Activated CD4-positive, alpha-beta T cell treated with anti-CD3 and anti-CD28 coated beads for 36 hours (primary cell): ENCODE measurements at regions not wholly inside any gene's neighbourhood (a gene's known extent, or its start where the extent isn't known, plus 50 kb on each side); places are given as distances from the start of the nearest gene placed in this dataset.

Experiments used
- ATAC-seq: fragments of 200-7000 bp; cut with Tn5 transposase; one replicate; pipeline ENCODE4 v1.10.0; 2021; ENCODE audit warnings: mild to moderate bottlenecking, moderate library complexity
- CTCF ChIA-PET: fragments of 350-600 bp; sonication (Branson Sonifier 250); formaldehyde crosslinking; loops from one replicate; lab custom pipeline; 2021; ENCODE audit warnings: antibody characterized with exemption; lab: Charles Lee
- POLR2A ChIA-PET: fragments of 350-600 bp; sonication (Branson Sonifier 250); formaldehyde crosslinking; loops from one replicate; lab custom pipeline; 2021; ENCODE audit warnings: antibody characterized with exemption, inconsistent platforms; lab: Charles Lee
- DNase-seq: peaks from one replicate; pipeline ENCODE4 v3.0.0-alpha.2; 2020
- H3K27ac Mint-ChIP-seq: one replicate; pipeline ENCODE4 v1.8.0; 2021; ENCODE audit warnings: mixed read lengths
- H3K27me3 Mint-ChIP-seq: one replicate; pipeline ENCODE4 v1.8.0; 2021; ENCODE audit warnings: mixed read lengths
- H3K36me3 Mint-ChIP-seq: one replicate; pipeline ENCODE4 v1.8.0; 2021; ENCODE audit warnings: low read depth, mixed read lengths
- H3K4me1 Mint-ChIP-seq: one replicate; pipeline ENCODE4 v1.8.0; 2021; ENCODE audit warnings: mixed read lengths
- H3K4me3 Mint-ChIP-seq: one replicate; pipeline ENCODE4 v1.8.0; 2021; ENCODE audit warnings: mild to moderate bottlenecking, moderate library complexity, mixed read lengths
- H3K9me3 Mint-ChIP-seq: one replicate; pipeline ENCODE4 v1.8.0; 2021; ENCODE audit warnings: low read depth, mixed read lengths
- intact Hi-C, 2 experiments: fragments of 100-400 bp; cut with DNase I in 1 of 2; cut with micrococcal nuclease in 1 of 2; formaldehyde crosslinking; loops; one replicate each; pipeline versions ENCODE4 v1.14.2 to v1.15.1; 2022 to 2024; cut with DNase I, micrococcal nuclease

DNA sequence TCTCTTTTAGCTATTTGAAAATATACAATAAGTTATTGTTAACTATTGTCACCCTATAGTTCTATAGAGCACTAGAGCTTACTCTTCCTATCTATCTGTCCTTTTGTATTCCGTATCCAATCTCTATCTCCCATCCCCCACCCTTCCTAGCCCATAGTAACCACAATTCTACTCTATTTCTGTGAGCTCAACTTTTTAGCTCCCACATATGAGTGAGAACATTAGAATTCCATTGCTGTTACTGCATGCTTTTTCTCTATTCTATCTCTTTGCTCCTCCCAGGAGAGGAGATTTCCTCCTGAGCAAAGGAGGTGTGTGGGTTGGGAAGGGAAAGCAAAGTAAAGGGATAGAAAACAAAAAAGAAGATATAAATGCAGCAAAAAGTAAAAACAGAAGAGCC lies 105.6 kb upstream of the SLC4A7 start:
- no peak for ATAC-seq
- H3K36me3 Mint-ChIP-seq = no peaks in the 10 kb centered on the region
- H3K4me1 Mint-ChIP-seq = peaks cover 26% of the 10 kb centered on the region
- no peak overlapping the region for H3K27ac Mint-ChIP-seq
- ChIA-PET POLR2A (no interaction called here), CTCF (interaction anchor here (1.2 kb wide), 1 partner anchor 122 kb away, joined by 3 read pairs; no protein-coding TSS in a partner anchor)
- H3K27me3 Mint-ChIP-seq = no peaks in the 10 kb centered on the region
- intact Hi-C loops = loop anchor here (1.0 to 10.0 kb wide), 5 partner anchors 41 to 755 kb away; partner anchors contain the start of genes AZI2 (in 1 of the 2), SLC4A7 (in 1 of the 2) and ZCWPW2 (in 1 of the 2)
- H3K9me3 Mint-ChIP-seq = peaks cover 3% of the 10 kb centered on the region
- DNase-seq = no peak
- H3K4me3 Mint-ChIP-seq = no peak overlapping the region

DNA sequence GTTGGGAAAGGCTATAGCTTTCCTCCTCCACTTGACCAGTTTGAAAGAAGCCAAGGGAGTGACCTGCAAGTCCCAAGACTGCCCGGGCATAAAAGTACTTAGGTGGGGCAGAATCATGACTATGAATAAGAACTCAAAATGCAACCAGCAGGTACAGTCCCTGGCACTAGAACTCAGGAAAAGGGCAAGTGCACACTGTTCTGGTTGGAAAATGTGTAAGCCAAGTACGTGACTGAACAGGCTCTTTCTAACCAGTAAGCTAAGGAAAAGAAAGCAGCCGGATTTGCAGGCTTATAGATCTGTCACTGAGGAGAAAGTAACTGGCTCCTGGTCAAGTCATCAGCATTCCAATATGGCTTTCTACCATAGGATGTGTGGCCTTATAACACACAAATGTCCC lies 101.2 kb upstream of the SLC4A7 start:
- no peak for DNase-seq
- H3K4me1 Mint-ChIP-seq = peaks cover 8% of the 10 kb centered on the region
- ChIA-PET POLR2A (no interaction called here), CTCF (interaction anchor here (0.6 kb wide), 1 partner anchor 55 kb away, joined by 3 read pairs; no protein-coding TSS in a partner anchor)
- no peak for ATAC-seq
- no peak overlapping the region for H3K27ac Mint-ChIP-seq
- no peaks in the 10 kb centered on the region for H3K27me3 Mint-ChIP-seq
- intact Hi-C loops = no loop called here
- no peaks in the 10 kb centered on the region for H3K36me3 Mint-ChIP-seq
- H3K9me3 Mint-ChIP-seq = no peaks in the 10 kb centered on the region
- H3K4me3 Mint-ChIP-seq = no peak overlapping the region

DNA sequence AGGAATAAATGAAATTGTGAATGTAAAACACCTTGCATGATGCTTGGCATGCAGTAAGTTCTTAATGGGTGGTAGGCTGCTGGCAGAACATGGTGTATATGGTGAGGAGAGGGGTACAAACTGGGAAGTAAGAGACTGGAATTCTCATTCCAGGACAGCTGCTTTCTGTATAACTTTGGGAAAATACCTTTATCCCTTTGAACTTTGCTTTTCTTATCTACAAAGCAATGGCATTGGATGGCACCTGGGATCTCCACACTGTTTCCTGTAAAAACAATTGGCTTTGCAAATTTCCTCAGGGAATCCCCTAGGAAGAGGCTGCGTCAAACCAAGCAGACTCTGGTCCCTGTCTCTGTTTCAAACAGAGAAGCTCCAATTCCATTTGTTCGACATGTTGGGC lies 100.7 kb upstream of the SLC4A7 start:
- H3K36me3 Mint-ChIP-seq = no peaks in the 10 kb centered on the region
- intact Hi-C loops = no loop called here
- CTCF ChIA-PET = no interaction called here
- ATAC-seq (no peak), DNase-seq (no peak)
- POLR2A ChIA-PET = no interaction called here
- no peaks in the 10 kb centered on the region for H3K27me3 Mint-ChIP-seq
- peaks cover 3% of the 10 kb centered on the region for H3K4me1 Mint-ChIP-seq
- no peaks in the 10 kb centered on the region for H3K9me3 Mint-ChIP-seq
- H3K4me3 Mint-ChIP-seq = no peak overlapping the region
- no peak overlapping the region for H3K27ac Mint-ChIP-seq

DNA sequence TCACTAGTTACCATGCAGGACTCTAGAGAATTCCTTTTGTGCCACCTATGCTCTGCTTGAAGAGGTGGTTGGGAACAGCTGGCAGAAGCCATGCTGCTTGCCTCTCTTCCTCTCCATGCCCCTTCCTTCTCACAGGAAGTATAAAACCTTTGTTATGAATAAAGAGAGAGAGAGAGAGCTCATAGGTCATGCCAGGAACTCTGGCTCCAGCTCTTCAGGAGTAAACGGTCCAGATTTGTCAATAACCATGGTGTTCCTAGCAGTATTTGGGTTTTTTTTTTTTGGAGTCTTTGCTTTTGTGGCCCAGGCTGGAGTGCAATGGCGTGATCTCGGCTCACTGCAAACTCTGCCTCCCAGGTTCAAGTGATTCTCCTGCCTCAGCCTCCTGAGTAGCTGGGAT lies 97.7 kb upstream of the SLC4A7 start:
- ATAC-seq = no peak
- POLR2A ChIA-PET = interaction anchor here (0.6 kb wide), 1 partner anchor 16 kb away, joined by 3 read pairs; no protein-coding TSS in a partner anchor

DNA sequence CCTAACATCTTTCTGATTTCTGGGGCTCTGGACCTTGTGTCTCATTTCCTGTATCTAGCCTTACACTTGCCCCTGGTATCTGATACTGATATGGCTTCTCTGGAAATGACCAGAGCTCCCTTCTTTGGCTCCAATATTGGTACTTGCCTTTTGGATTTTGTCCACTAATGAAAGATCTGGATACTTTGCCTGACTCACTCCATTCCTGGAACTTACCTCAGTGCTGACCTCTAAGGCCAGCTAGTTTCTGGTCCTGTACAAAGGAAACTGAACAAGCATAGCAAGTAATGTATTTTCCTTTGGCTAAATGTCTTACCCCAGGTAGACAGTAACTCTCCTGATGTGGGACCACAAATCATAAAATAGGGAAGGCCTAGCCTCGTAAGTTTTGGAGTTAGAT lies 93.8 kb upstream of the SLC4A7 start:
- no peaks in the 10 kb centered on the region for H3K9me3 Mint-ChIP-seq
- H3K27ac Mint-ChIP-seq = no peak overlapping the region
- H3K4me1 Mint-ChIP-seq = peaks cover 5% of the 10 kb centered on the region
- no peaks in the 10 kb centered on the region for H3K36me3 Mint-ChIP-seq
- no peaks in the 10 kb centered on the region for H3K27me3 Mint-ChIP-seq
- no peak for DNase-seq
- POLR2A ChIA-PET = no interaction called here
- no peak overlapping the region for H3K4me3 Mint-ChIP-seq
- no peak for ATAC-seq
- intact Hi-C loops = no loop called here
- CTCF ChIA-PET = no interaction called here

More for the DNA sequence above, 97.7 kb upstream of the SLC4A7 start:
- H3K4me3 Mint-ChIP-seq = no peak overlapping the region
- H3K27ac Mint-ChIP-seq = no peak overlapping the region
- H3K27me3 Mint-ChIP-seq = no peaks in the 10 kb centered on the region
- intact Hi-C loops = no loop called here
- H3K36me3 Mint-ChIP-seq = no peaks in the 10 kb centered on the region
- CTCF ChIA-PET = no interaction called here
- no peak for DNase-seq
- no peaks in the 10 kb centered on the region for H3K9me3 Mint-ChIP-seq
- no peaks in the 10 kb centered on the region for H3K4me1 Mint-ChIP-seq

DNA sequence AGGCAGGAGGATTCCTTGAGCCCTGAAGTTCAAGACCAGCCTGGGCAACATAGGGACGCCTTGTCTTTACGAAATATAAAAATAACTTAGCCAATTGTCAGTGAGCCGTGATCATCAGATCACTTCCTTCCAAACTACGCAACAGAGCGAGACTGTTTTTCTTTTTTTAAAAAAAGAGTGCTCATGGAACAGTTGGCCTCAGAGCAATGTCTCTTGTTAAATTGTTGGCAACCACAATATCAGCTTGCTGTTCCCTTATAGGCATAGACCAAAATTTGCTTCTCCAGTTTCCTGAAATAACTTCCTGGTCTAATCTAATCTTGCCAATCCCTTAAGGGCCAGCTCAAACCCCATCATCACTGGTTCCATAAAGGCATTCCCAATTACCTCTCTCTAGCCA lies 93.3 kb upstream of the SLC4A7 start:
- no peak for ATAC-seq
- H3K27me3 Mint-ChIP-seq = no peaks in the 10 kb centered on the region
- H3K27ac Mint-ChIP-seq = no peak overlapping the region
- intact Hi-C loops = no loop called here
- H3K4me3 Mint-ChIP-seq = no peak overlapping the region
- no peaks in the 10 kb centered on the region for H3K36me3 Mint-ChIP-seq
- no peaks in the 10 kb centered on the region for H3K9me3 Mint-ChIP-seq
- ChIA-PET POLR2A (no interaction called here), CTCF (no interaction called here)
- peaks cover 5% of the 10 kb centered on the region for H3K4me1 Mint-ChIP-seq
- no peak for DNase-seq

DNA sequence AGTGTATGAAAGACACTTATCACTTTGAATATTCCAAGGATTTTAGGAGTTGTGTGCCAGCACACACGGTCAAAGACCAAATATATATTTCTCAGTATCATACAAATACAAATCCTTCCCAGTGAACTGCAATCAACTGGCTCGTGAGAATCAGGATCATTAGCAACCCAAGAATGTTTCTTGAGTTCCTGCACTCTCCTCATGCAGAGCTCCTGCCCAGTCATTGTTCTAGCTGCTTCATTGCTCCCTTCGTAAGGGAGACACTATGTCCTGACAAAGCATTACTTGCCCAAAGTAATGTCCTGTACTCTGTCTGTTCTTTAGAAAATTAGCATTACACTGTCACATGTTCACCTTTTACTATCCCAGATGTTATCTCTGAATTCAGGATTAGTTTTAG lies 92.0 kb upstream of the SLC4A7 start:
- CTCF ChIA-PET = no interaction called here

DNA sequence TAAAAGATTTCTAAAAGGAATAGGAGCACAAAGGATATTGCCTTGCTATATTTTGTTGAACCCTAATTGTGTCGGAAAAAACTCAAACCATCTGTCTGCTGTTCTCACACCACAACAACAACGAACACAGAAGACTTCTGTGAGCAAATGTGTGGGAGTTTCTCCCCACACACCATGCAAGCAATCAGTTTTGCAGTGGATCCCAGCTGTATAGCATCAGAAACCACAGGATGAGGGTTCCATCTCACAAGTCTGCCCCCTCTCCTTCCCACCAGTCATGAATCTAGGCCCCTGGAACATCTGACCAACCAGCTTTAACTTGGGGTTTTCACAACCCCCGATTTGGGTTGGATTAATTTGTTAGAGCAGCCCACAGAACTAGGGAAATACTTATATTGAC lies 91.3 kb upstream of the SLC4A7 start:
- ChIA-PET POLR2A (no interaction called here), CTCF (no interaction called here)
- Mint-ChIP-seq H3K36me3 (no peaks in the 10 kb centered on the region), H3K4me3 (no peak overlapping the region), H3K27me3 (no peaks in the 10 kb centered on the region), H3K4me1 (peaks cover 5% of the 10 kb centered on the region), H3K27ac (no peak overlapping the region), H3K9me3 (no peaks in the 10 kb centered on the region)
- DNase-seq (no peak), ATAC-seq (no peak)
- intact Hi-C loops = no loop called here

More for the DNA sequence above, 92.0 kb upstream of the SLC4A7 start:
- no peaks in the 10 kb centered on the region for H3K27me3 Mint-ChIP-seq
- peaks cover 5% of the 10 kb centered on the region for H3K4me1 Mint-ChIP-seq
- no peaks in the 10 kb centered on the region for H3K9me3 Mint-ChIP-seq
- no peak overlapping the region for H3K4me3 Mint-ChIP-seq
- no peak overlapping the region for H3K27ac Mint-ChIP-seq
- H3K36me3 Mint-ChIP-seq = no peaks in the 10 kb centered on the region
- DNase-seq (no peak), ATAC-seq (no peak)
- intact Hi-C loops = no loop called here
- POLR2A ChIA-PET = no interaction called here

DNA sequence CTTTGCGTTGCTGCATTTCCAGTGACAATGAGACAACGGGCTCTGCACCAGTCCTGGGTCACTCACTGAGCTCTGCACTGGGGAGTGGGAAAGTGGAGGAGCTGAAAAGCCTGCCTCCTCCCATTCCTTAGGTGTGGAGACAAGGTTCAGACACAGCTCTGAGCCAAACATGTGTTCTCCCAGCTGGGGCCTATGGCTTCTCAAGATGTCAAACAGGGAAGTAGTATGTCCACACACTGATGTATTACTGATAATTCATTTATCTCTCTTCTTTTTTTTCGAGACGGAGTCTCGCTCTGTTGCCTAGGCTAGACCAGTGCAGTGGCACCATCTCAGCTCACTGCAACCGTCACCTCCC lies 90.2 kb upstream of the SLC4A7 start:
- Mint-ChIP-seq H3K4me1 (peaks cover 5% of the 10 kb centered on the region), H3K27ac (no peak overlapping the region)
- no peak for DNase-seq

DNA sequence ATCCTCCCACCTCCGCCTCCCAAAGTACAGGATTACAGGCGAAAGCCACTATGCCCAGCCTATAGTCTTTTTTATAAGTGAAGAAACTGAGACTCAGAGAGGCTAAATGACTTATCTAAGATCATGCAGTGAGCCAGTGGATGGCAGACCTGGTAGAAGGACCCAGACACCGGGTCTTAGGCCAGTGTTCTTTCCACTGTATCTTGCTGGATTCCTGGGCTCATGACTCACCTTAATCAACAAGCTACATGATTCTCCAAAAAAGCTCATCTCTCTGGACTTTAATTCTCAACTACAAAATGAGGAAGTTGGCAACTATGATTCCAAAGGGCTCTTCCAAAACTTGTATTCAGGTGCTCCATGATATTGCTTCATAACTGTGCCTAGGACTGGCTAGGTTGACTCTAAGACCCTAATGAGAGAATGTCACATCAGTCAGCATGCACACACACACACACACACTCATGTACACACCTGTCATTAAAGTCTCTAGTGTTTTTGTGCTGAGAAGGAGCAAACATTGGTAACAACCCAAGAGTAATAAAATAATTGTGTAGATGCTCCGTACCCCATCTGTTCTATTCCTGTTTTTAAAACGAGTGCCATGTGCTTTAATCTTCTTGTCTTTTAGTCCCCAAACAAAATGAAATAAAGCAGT lies 89.7 kb upstream of the SLC4A7 start:
- Mint-ChIP-seq H3K4me3 (no peak overlapping the region), H3K36me3 (no peaks in the 10 kb centered on the region), H3K27me3 (no peaks in the 10 kb centered on the region), H3K4me1 (peaks cover 5% of the 10 kb centered on the region), H3K9me3 (no peaks in the 10 kb centered on the region), H3K27ac (no peak overlapping the region)
- ChIA-PET POLR2A (no interaction called here), CTCF (no interaction called here)
- DNase-seq = no peak
- intact Hi-C loops = no loop called here
- ATAC-seq = no peak

More for the DNA sequence above, 90.2 kb upstream of the SLC4A7 start:
- H3K36me3 Mint-ChIP-seq = no peaks in the 10 kb centered on the region
- no peaks in the 10 kb centered on the region for H3K9me3 Mint-ChIP-seq
- intact Hi-C loops = no loop called here
- POLR2A ChIA-PET = no interaction called here
- no peak for ATAC-seq
- CTCF ChIA-PET = no interaction called here
- no peaks in the 10 kb centered on the region for H3K27me3 Mint-ChIP-seq
- H3K4me3 Mint-ChIP-seq = no peak overlapping the region

DNA sequence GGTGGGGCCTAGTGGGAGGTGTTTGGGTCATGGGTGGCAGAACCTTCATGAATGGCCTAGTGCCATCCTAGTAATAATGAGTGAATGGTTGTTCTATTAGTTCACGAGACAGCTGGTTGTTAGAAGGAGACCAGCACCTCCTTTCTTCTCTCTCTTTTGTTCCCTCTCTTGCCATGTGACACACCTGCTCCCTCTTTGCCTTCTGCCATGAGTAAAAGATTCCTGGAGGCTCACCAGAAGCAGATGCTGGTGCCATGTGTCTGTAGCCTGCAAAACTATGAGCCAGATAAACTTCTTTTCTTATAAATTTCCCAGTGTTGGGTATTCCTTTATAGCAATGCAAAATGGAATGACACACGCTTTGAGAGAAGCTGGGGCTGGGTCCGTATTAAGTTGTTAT lies 89.0 kb upstream of the SLC4A7 start:
- intact Hi-C loops = no loop called here
- no peak overlapping the region for H3K27ac Mint-ChIP-seq
- DNase-seq = no peak
- ChIA-PET POLR2A (no interaction called here), CTCF (no interaction called here)
- no peaks in the 10 kb centered on the region for H3K36me3 Mint-ChIP-seq
- H3K9me3 Mint-ChIP-seq = no peaks in the 10 kb centered on the region
- no peak for ATAC-seq
- H3K4me1 Mint-ChIP-seq = peaks cover 5% of the 10 kb centered on the region
- no peaks in the 10 kb centered on the region for H3K27me3 Mint-ChIP-seq
- no peak overlapping the region for H3K4me3 Mint-ChIP-seq

DNA sequence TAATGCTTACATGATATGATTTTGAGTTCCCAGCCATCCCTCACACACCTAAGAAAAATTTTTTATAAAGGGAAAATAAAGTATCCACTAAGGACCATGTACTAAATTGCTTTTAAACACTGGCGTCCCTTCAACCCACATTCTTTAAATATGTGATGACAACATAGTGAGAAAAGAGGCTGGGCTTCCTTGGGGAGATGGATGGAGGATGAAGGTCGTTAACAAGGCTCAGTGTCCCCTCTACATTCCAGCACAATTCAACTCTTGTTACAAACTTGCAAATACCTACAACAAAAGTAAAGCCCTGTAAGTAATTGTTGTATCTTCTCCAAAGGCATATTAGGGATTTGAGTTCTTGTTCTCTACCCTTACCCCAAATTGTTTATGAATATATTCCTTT lies 87.2 kb upstream of the SLC4A7 start:
- no peak overlapping the region for H3K27ac Mint-ChIP-seq
- CTCF ChIA-PET = no interaction called here
- H3K9me3 Mint-ChIP-seq = no peaks in the 10 kb centered on the region
- H3K4me1 Mint-ChIP-seq = peaks cover 5% of the 10 kb centered on the region
- POLR2A ChIA-PET = no interaction called here
- no peaks in the 10 kb centered on the region for H3K27me3 Mint-ChIP-seq
- intact Hi-C loops = no loop called here
- H3K36me3 Mint-ChIP-seq = no peaks in the 10 kb centered on the region
- ATAC-seq = no peak
- DNase-seq = no peak
- H3K4me3 Mint-ChIP-seq = no peak overlapping the region
